IMR-90 (cell line): ENCODE measurements at regions not wholly inside any gene's neighbourhood (a gene's known extent, or its start where the extent isn't known, plus 50 kb on each side); places are given as distances from the start of the nearest gene placed in this dataset.

Source experiments
- CEBPB ChIP-seq: IDR thresholded peaks from 2 replicates; pipeline ENCODE4 v1.6.1; 2012; ENCODE audit warnings: low read depth, low read length, improper control_type of control experiment
- MAZ ChIP-seq: IDR thresholded peaks from 2 replicates; pipeline ENCODE4 v1.6.1; 2012; ENCODE audit warnings: low read depth, mild to moderate bottlenecking, low read length, improper control_type of control experiment, moderate library complexity, borderline replicate concordance
- MXI1 ChIP-seq: IDR thresholded peaks from 2 replicates; pipeline ENCODE4 v1.6.1; 2012; ENCODE audit warnings: low read depth, mild to moderate bottlenecking, low read length, moderate library complexity, borderline replicate concordance
- POLR2A ChIP-seq: IDR thresholded peaks from 2 replicates; pipeline ENCODE4 v1.6.1; 2012; ENCODE audit warnings: mild to moderate bottlenecking, low read depth, low read length
- RFX5 ChIP-seq: IDR thresholded peaks from 2 replicates; pipeline ENCODE4 v1.8.0; 2012; ENCODE audit warnings: low read depth, mild to moderate bottlenecking, low read length, moderate library complexity
- TF ChIP-seq, protein P1 (sequence below): conservative IDR thresholded peaks from 2 replicates; pipeline ENCODE4 v1.5.1; 2012; ENCODE audit warnings: mild to moderate bottlenecking, low read depth, low read length, improper control_type of control experiment

DNA sequence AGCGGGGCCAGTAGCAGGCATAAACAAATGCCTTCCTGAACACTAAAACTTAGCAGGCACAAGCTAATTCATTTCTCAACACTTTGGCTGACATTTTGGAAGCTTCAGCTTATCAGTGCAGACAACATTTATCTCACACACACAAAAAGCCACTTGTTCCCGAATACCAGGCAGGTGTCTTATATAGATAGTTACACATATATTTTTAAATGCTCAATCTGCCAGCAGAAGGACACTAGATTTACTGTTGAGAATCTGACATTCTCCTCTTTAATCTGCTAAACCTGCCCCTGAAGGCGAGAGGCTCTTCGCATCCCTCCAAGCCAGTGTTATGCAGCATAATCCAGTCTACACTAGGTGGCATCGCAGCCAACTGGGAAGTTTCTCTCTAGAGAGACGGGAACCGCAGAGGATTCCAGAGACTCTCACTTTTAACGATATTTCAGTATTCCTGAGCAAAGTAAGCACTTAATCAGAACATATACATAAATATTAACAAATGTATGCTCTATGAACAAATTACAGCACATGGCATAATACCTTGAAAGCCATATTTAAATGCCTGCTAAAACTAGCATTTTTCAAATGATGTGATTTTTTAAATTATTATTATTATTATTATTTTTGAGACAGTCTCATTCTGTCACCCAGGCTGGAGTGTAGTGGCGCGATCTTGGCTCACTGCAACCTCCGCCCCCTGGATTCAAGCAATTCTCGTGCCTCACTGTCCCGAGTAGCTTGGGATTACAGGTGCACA lies 90.2 kb upstream of the SCG2 start:
- TF ChIP-seq, protein P1, sequence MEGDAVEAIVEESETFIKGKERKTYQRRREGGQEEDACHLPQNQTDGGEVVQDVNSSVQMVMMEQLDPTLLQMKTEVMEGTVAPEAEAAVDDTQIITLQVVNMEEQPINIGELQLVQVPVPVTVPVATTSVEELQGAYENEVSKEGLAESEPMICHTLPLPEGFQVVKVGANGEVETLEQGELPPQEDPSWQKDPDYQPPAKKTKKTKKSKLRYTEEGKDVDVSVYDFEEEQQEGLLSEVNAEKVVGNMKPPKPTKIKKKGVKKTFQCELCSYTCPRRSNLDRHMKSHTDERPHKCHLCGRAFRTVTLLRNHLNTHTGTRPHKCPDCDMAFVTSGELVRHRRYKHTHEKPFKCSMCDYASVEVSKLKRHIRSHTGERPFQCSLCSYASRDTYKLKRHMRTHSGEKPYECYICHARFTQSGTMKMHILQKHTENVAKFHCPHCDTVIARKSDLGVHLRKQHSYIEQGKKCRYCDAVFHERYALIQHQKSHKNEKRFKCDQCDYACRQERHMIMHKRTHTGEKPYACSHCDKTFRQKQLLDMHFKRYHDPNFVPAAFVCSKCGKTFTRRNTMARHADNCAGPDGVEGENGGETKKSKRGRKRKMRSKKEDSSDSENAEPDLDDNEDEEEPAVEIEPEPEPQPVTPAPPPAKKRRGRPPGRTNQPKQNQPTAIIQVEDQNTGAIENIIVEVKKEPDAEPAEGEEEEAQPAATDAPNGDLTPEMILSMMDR, result peak; percentile 80
- TF ChIP-seq POLR2A (no peak), CEBPB (no peak), RFX5 (no peak), MXI1 (no peak), MAZ (no peak)
